Osteocyte (in vitro differentiated cells): ENCODE measurements at regions not wholly inside any gene's neighbourhood (a gene's known extent, or its start where the extent isn't known, plus 50 kb on each side); places are given as distances from the start of the nearest gene placed in this dataset.

ENCODE experiments used
- DNase-seq: peaks from one replicate; pipeline ENCODE4 v3.0.0; 2021; ENCODE audit warnings: mixed read lengths; ENCODE audit not compliant: unreplicated experiment; ENCODE audit errors: extremely low spot score
- H3K27ac Mint-ChIP-seq: one replicate; pipeline ENCODE4 v1.8.0; 2021; ENCODE audit warnings: mild to moderate bottlenecking, mixed read lengths; ENCODE audit not compliant: unreplicated experiment
- H3K27me3 Mint-ChIP-seq: one replicate; pipeline ENCODE4 v1.8.0; 2021; ENCODE audit warnings: mixed read lengths; ENCODE audit not compliant: unreplicated experiment
- H3K36me3 Mint-ChIP-seq: one replicate; pipeline ENCODE4 v1.8.0; 2021; ENCODE audit warnings: mixed read lengths; ENCODE audit not compliant: unreplicated experiment
- H3K4me1 Mint-ChIP-seq: one replicate; pipeline ENCODE4 v1.8.0; 2021; ENCODE audit warnings: mixed read lengths; ENCODE audit not compliant: unreplicated experiment
- H3K4me3 Mint-ChIP-seq: one replicate; pipeline ENCODE4 v1.8.0; 2021; ENCODE audit warnings: mild to moderate bottlenecking, moderate library complexity, mixed read lengths; ENCODE audit not compliant: unreplicated experiment
- H3K9me3 Mint-ChIP-seq: one replicate; pipeline ENCODE4 v1.8.0; 2021; ENCODE audit warnings: mixed read lengths; ENCODE audit not compliant: unreplicated experiment
- TF ChIP-seq, protein P1 (sequence below): fragments of 200-600 bp; sonication (generic); IDR thresholded peaks from 2 replicates; pipeline ENCODE4 v1.5.0; 2021; ENCODE audit warnings: antibody characterized with exemption, mild to moderate bottlenecking, moderate library complexity

DNA sequence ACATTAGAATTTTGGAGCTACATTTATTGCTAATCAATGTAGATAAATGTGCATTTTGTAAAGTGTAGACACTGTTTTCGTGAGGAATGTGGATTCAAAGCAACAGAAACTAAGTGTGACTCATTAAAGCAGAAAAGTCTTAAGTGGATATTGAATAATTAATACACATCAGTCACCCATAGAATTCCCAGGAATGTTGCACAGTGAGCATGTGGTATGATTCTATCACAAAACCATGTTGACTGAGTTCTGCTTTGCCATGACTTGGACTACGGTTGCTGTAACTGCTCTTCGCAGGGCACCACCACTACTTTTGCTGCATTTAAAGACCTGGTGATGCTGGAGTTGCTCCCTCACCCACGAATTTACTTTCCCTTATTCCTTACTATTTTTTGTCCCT, 471.8 kb downstream of the KCNT2 start:
- Mint-ChIP-seq H3K4me1 (no peaks in the 10 kb centered on the region), H3K4me3 (no peak overlapping the region), H3K36me3 (no peaks in the 10 kb centered on the region), H3K27ac (no peak overlapping the region), H3K9me3 (no peaks in the 10 kb centered on the region), H3K27me3 (no peaks in the 10 kb centered on the region)
- DNase-seq, result no peak
- TF ChIP-seq, protein P1, sequence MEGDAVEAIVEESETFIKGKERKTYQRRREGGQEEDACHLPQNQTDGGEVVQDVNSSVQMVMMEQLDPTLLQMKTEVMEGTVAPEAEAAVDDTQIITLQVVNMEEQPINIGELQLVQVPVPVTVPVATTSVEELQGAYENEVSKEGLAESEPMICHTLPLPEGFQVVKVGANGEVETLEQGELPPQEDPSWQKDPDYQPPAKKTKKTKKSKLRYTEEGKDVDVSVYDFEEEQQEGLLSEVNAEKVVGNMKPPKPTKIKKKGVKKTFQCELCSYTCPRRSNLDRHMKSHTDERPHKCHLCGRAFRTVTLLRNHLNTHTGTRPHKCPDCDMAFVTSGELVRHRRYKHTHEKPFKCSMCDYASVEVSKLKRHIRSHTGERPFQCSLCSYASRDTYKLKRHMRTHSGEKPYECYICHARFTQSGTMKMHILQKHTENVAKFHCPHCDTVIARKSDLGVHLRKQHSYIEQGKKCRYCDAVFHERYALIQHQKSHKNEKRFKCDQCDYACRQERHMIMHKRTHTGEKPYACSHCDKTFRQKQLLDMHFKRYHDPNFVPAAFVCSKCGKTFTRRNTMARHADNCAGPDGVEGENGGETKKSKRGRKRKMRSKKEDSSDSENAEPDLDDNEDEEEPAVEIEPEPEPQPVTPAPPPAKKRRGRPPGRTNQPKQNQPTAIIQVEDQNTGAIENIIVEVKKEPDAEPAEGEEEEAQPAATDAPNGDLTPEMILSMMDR, result no peak

DNA sequence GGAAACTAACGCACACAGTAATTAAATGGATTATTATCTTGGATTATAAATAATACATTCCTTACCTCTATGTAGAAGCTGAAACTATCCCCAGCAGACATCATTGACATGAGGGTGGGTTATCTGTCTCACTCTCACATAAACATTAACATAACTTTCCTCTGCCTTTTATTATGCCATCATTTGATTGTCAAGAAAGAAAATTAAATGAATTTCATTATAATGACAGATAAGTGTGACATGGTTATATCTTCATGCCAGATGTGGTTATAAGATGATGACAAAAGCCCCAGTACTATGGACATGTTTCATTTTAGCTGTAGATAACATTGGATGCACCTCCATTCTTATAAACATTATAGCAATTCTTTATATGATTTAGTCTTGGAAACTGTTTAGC, 476.5 kb downstream of the KCNT2 start:
- Mint-ChIP-seq H3K27me3 (no peaks in the 10 kb centered on the region), H3K4me1 (peaks cover 19% of the 10 kb centered on the region), H3K4me3 (no peak overlapping the region), H3K36me3 (no peaks in the 10 kb centered on the region), H3K27ac (no peak overlapping the region), H3K9me3 (no peaks in the 10 kb centered on the region)
- DNase-seq, result no peak
- TF ChIP-seq, protein P1, result no peak

DNA sequence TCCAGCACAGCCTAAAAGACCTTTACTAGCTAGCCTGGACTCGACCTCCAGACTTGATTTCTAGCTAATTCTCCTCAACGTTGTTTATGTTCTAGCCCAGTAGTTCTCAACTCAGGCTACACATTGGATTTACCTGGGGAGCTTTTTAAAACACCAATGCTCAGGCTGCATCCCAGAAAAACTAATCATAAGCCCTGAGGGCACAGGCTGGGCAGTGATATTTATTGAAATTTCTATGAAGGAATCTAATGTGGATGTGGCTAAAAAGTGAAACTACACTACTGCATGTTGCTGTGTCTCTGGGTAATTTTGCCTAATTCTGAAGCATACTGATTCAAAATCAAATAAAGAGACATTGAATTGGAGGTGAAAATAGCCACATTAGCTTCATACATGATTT, 479.4 kb downstream of the KCNT2 start:
- no peak for DNase-seq
- H3K4me1 Mint-ChIP-seq, result peaks cover 19% of the 10 kb centered on the region
- H3K27ac Mint-ChIP-seq, result no peak overlapping the region
- no peaks in the 10 kb centered on the region for H3K9me3 Mint-ChIP-seq
- no peak overlapping the region for H3K4me3 Mint-ChIP-seq
- H3K36me3 Mint-ChIP-seq, result no peaks in the 10 kb centered on the region
- H3K27me3 Mint-ChIP-seq, result no peaks in the 10 kb centered on the region
- TF ChIP-seq, protein P1, result no peak

DNA sequence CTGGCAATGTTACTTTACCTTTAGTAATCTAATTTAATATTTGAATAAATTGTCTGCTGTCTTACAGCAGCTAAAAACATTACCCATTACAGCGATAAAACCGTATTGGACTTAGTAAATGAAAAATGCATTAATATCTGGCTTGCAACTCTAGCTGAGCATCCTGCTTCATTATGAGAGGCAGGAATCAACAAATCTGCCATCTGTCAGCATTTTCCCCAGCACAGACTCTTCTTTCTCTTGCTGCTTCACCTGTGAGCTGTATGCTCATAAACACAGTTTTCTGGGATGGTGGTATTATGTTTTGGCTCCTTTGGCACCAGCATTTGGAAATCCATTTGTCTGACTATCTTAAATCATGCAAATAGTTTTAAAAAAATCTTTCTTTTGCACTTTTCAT, 487.1 kb downstream of the KCNT2 start:
- Mint-ChIP-seq H3K9me3 (no peaks in the 10 kb centered on the region), H3K27me3 (no peaks in the 10 kb centered on the region), H3K36me3 (no peaks in the 10 kb centered on the region), H3K4me3 (no peak overlapping the region), H3K4me1 (no peaks in the 10 kb centered on the region), H3K27ac (no peak overlapping the region)
- no peak for DNase-seq
- TF ChIP-seq, protein P1, result no peak

DNA sequence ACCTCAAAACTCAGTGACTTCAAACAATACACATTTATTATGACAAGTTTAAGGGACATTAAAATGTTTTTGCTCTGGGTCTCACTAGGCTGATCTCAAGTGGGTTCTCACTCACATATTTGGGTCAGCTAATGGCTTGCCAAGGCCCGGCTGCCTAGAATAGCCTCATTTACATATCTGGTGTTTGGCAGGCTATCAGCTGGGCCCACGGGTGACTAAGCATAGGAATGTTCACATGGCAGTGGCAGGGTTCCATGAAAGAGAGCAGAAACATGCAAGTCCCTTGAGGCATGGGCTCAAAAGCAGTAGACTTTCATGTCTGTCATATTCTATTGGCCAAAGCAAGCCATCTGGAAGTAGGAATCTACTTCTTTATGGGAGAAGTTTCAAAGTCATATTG, 492.6 kb downstream of the KCNT2 start:
- Mint-ChIP-seq H3K27ac (no peak overlapping the region), H3K9me3 (no peaks in the 10 kb centered on the region), H3K4me1 (peaks cover 7% of the 10 kb centered on the region), H3K36me3 (no peaks in the 10 kb centered on the region), H3K4me3 (no peak overlapping the region), H3K27me3 (no peaks in the 10 kb centered on the region)
- TF ChIP-seq, protein P1, result no peak
- DNase-seq, result no peak
